Motor neuron (in vitro differentiated cells): ENCODE measurements at regions not wholly inside any gene's neighbourhood (a gene's known extent, or its start where the extent isn't known, plus 50 kb on each side); places are given as distances from the start of the nearest gene placed in this dataset.
A peak's percentile ranks its signal among the peaks of the same experiment; 100 is the strongest.

Experiments
- ATAC-seq, 8 experiments: fragments of 200-7000 bp; cut with Tn5 transposase; replicated peaks in 6 of 8; 2 replicates each; pipeline ENCODE4 v1.8.0; 2021; ENCODE audit warnings: mild to moderate bottlenecking in 8 of 8, moderate library complexity in 8 of 8
- H3K27ac ChIP-seq, 2 donors: fragments of 250-450 bp; sonication (Bioruptor Pico); 2 replicates each; pipeline ENCODE4 v1.9.0; 2021; ENCODE audit warnings: antibody characterized with exemption in 2 of 2, mild to moderate bottlenecking in 2 of 2, moderate library complexity in 1 of 2
- H3K4me1 ChIP-seq, 2 donors: fragments of 250-450 bp; sonication (Bioruptor Pico); replicated peaks in 1 of 2; 2 replicates each; pipeline ENCODE4 v1.6.1; 2021; ENCODE audit warnings: antibody characterized with exemption in 2 of 2, mild to moderate bottlenecking in 2 of 2, moderate library complexity in 1 of 2
- H3K4me3 ChIP-seq, 5 donors: fragments of 250-450 bp; sonication (Bioruptor Pico); 2 replicates each; pipeline ENCODE4 v1.9.0; 2021; ENCODE audit warnings: antibody characterized with exemption in 5 of 5, mild to moderate bottlenecking in 5 of 5, moderate library complexity in 4 of 5
- WGBS, 10 experiments: fragments of 450-650 bp; shearing (Covaris generic); methylation state at CpG; one replicate each; pipeline ENCODE4 v1.0.0; 2022; 5-methylcytosine and 5-hydroxymethylcytosine counted together
- in situ Hi-C, 9 experiments: fragments of 400-800 bp; cut with MboI; loops; one replicate each; pipeline ENCODE4 v1.15.0; 2021; ENCODE audit warnings: low sequenced_read_pairs in 9 of 9, low pct_unique_long_range_greater_than_20kb in 2 of 9; ENCODE audit not compliant: unreplicated experiment in 9 of 9

DNA sequence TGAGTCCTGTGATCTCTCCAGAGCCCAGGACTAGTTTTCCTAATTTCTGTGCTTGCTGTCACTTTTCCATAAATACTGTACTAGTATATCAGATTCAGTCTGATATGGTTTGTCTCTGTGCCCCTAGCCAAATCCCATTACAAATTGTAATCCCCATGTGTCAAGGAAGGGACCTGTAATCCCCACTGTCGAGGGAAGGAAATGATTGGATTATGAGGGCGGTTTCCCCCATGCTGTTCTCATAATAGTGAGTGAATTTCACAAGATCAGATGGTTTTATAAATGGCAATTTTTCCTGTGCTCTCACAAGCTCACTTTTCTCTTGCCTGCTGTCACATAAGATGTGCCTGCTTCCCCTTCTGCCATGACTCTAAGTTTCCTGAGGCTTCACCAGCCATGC lies 54.8 kb upstream of the IFRD1 start:
- H3K4me3 ChIP-seq: no peak overlapping the region
- ATAC-seq: no peak
- 20 to 100% (median 77%) methylated on average over 1 to 2 of the region's 2 CpGs; no CpG with 5 or more reads in 4 of the 10 experiments for WGBS, 10 experiments
- no peak overlapping the region for H3K27ac ChIP-seq
- in situ Hi-C loops: loop anchor here in 1 of 9 experiments (25.0 kb wide), 1 partner anchor 183 kb away; the partner anchor contains the start of genes DOCK4 and ZNF277
- H3K4me1 ChIP-seq: peaks cover 0 to 10% of the 10 kb centered on the region in 2 donors

- in situ Hi-C loops: loop anchor here in 1 of 9 experiments (25.0 kb wide), 1 partner anchor 184 kb away; the partner anchor contains the start of genes DOCK4 and ZNF277
- no peak for ATAC-seq
- Histone ChIP-seq H3K4me3 (no peak overlapping the region), H3K4me1 (peaks cover 0 to 10% of the 10 kb centered on the region in 2 donors), H3K27ac (no peak overlapping the region)
- WGBS, 10 experiments: 40 to 100% (median 75%) methylated on average over 1 to 4 of the region's 4 CpGs; no CpG with 5 or more reads in 1 of the 10 experiments
Observed at GRCh38 chr7:112395893-112396292, 54.4 kb upstream of the IFRD1 start.

DNA sequence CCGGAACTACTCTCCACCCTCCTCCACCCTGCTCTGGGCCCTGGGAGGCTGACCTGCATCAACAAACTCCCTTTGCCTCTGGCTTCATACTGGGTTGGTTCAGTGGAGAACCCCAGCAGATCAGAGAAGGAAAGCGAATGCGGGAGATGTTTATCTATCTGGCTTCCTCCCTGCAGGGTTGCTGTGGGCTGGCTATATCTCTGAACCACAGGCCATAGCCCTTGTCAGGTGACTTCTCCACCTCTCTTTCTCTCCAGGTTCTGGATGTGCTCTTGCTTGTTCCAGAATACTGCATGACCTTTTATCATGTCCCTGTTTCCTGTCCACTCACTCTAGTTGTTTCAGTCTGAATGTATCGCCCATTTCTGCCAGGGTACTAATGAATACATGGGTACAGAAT lies 51.7 kb upstream of the IFRD1 start:
- Histone ChIP-seq H3K4me3 (no peak overlapping the region), H3K4me1 (peaks cover 0 to 4% of the 10 kb centered on the region in 2 donors), H3K27ac (no peak overlapping the region)
- in situ Hi-C loops: loop anchor here in 1 of 9 experiments (25.0 kb wide), 1 partner anchor 186 kb away; the partner anchor contains the start of genes DOCK4 and ZNF277
- peak in 2 of 8 experiments; percentile 38 to 80 for ATAC-seq
- 55 to 100% (median 83%) methylated on average over 1 to 3 of the region's 4 CpGs; no CpG with 5 or more reads in 1 of the 10 experiments for WGBS, 10 experiments

DNA sequence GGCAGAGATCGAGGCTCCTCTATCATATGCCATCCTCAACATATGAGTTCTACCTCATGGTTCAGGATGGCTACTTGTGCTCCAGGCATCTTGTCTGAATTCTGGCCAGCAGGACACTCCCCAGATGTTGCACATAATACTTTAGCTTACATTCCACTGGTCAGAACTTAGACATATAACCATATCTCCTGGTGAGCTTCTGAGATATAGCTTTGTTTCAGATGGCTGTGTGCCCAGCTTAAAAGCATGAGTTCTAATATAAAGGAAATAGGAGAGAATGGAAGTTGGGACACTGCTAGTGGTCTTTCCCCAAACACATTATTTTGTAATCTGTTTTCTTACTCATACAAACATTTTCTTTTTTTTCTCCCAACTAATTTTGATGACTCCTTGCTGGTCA lies 50.8 kb upstream of the IFRD1 start:
- 75 to 100% (median 100%) methylated on average over 1 of the region's 1 CpG; no CpG with 5 or more reads in 6 of the 10 experiments for WGBS, 10 experiments
- in situ Hi-C loops: loop anchor here in 1 of 9 experiments (25.0 kb wide), 1 partner anchor 187 kb away; the partner anchor contains the start of genes DOCK4 and ZNF277
- Histone ChIP-seq H3K27ac (no peak overlapping the region), H3K4me1 (peaks cover 0 to 4% of the 10 kb centered on the region in 2 donors), H3K4me3 (no peak overlapping the region)
- peak in 2 of 8 experiments; percentile 19 to 47 for ATAC-seq

DNA sequence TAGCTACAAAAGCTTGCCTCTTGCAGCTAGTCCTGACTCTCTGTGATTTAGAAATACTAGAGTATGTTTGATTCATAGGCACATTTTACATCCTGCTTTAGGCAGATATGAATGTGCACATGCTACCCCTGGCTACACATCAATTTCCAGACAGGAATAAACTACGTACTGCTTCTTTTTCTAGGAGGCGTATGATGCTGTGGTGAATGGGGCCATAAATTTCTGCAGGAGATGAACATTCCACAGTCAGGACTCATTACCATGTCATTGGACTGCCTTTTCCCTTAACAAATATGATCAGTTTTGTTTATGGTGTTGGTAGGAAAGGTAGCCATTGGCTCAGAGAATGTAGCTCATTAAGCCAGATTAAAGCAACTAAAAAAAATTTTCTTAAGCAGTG lies 50.1 kb upstream of the IFRD1 start:
- Histone ChIP-seq H3K27ac (no peak overlapping the region), H3K4me3 (no peak overlapping the region), H3K4me1 (peaks cover 0 to 4% of the 10 kb centered on the region in 2 donors)
- 0 to 71% (median 46%) methylated on average over 1 to 2 of the region's 2 CpGs; no CpG with 5 or more reads in 2 of the 10 experiments for WGBS, 10 experiments
- ATAC-seq: peak in 7 of 8 experiments; percentile 25 to 93 (median 67)
- in situ Hi-C loops: loop anchor here in 5 of 9 experiments (25.0 kb wide), 3 partner anchors 188 to 638 kb away; partner anchors contain the start of genes DOCK4 (in 2 of the 5) and ZNF277 (in 2 of the 5)
